GM19324 (cell line): ENCODE measurements at regions not wholly inside any gene's neighbourhood (a gene's known extent, or its start where the extent isn't known, plus 50 kb on each side); places are given as distances from the start of the nearest gene placed in this dataset.

ENCODE experiments used
- ATAC-seq: cut with Tn5 transposase; IDR thresholded peaks from one replicate; pipeline ENCODE4 v1.9.1; 2021; ENCODE audit warnings: mild to moderate bottlenecking, moderate library complexity; ENCODE audit not compliant: unreplicated experiment, low FRiP score

GRCh38 chr10:121025731-121026130 lies 174.6 kb downstream of the WDR11 start:
- no peak for ATAC-seq

- no peak for ATAC-seq
These were observed 176.2 kb downstream of the WDR11 start for GRCh38 chr10:121027371-121027770.

GRCh38 chr10:121032460-121032859 lies 181.3 kb downstream of the WDR11 start:
- ATAC-seq: no peak

- ATAC-seq: no peak
These were observed 182.2 kb downstream of the WDR11 start for GRCh38 chr10:121033366-121033765.

GRCh38 chr10:121036431-121036830 lies 185.3 kb downstream of the WDR11 start:
- ATAC-seq: no peak

- no peak for ATAC-seq
These were observed 190.3 kb downstream of the WDR11 start for GRCh38 chr10:121041499-121041898.

- ATAC-seq: no peak
These were observed 190.7 kb downstream of the WDR11 start for GRCh38 chr10:121041906-121042305.

- no peak for ATAC-seq
These were observed 191.2 kb downstream of the WDR11 start for GRCh38 chr10:121042342-121042741.

- no peak for ATAC-seq
These were observed 192.1 kb downstream of the WDR11 start for GRCh38 chr10:121043124-121043849.

GRCh38 chr10:121048749-121049148 lies 197.6 kb downstream of the WDR11 start:
- no peak for ATAC-seq

- ATAC-seq: no peak
These were observed 198.3 kb downstream of the WDR11 start for GRCh38 chr10:121049489-121049888.

GRCh38 chr10:121049923-121050322 lies 198.8 kb downstream of the WDR11 start:
- no peak for ATAC-seq

GRCh38 chr10:121051171-121051570 lies 200.0 kb downstream of the WDR11 start:
- ATAC-seq: no peak

GRCh38 chr10:121051696-121052279 lies 200.6 kb downstream of the WDR11 start:
- no peak for ATAC-seq

GRCh38 chr10:121053151-121053550 lies 202.0 kb downstream of the WDR11 start:
- no peak for ATAC-seq

- ATAC-seq: no peak
These were observed 203.7 kb downstream of the WDR11 start for GRCh38 chr10:121054874-121055273.

GRCh38 chr10:121057269-121057668 lies 206.1 kb downstream of the WDR11 start:
- no peak for ATAC-seq

- no peak for ATAC-seq
These were observed 206.9 kb downstream of the WDR11 start for GRCh38 chr10:121058082-121058481.

- ATAC-seq: no peak
These were observed 208.2 kb downstream of the WDR11 start for GRCh38 chr10:121059351-121059750.

- ATAC-seq: no peak
These were observed 211.0 kb downstream of the WDR11 start for GRCh38 chr10:121062115-121062514.

- no peak for ATAC-seq
These were observed 212.6 kb downstream of the WDR11 start for GRCh38 chr10:121063744-121064143.

- no peak for ATAC-seq
These were observed 213.3 kb downstream of the WDR11 start for GRCh38 chr10:121064491-121064890.
